Activated T-helper 17 cell treated with anti-CD3 and anti-CD28 coated beads, Interleukin-2, amount 50 U/mL, for 72 hours (primary cell): ENCODE measurements at regions not wholly inside any gene's neighbourhood (a gene's known extent, or its start where the extent isn't known, plus 50 kb on each side); places are given as distances from the start of the nearest gene placed in this dataset.
A peak's percentile ranks its signal among the peaks of the same experiment; 100 is the strongest.

Source experiments
- ATAC-seq: fragments of 150-1000 bp; cut with Tn5 transposase; replicated peaks from 2 replicates; pipeline ENCODE4 v1.10.0; 2021; ENCODE audit warnings: mild to moderate bottlenecking, moderate library complexity
- H3K27ac Mint-ChIP-seq: one replicate; pipeline ENCODE4 v1.8.0; 2022; ENCODE audit warnings: mixed read lengths
- H3K27me3 Mint-ChIP-seq: one replicate; pipeline ENCODE4 v1.8.0; 2022; ENCODE audit warnings: mixed read lengths
- H3K36me3 Mint-ChIP-seq: one replicate; pipeline ENCODE4 v1.8.0; 2022; ENCODE audit warnings: low read depth, mild to moderate bottlenecking, mixed read lengths
- H3K4me1 Mint-ChIP-seq: one replicate; pipeline ENCODE4 v1.8.0; 2022; ENCODE audit warnings: mixed read lengths
- H3K4me3 Mint-ChIP-seq: one replicate; pipeline ENCODE4 v1.8.0; 2022; ENCODE audit warnings: mild to moderate bottlenecking, mixed read lengths
- H3K9me3 Mint-ChIP-seq: one replicate; pipeline ENCODE4 v1.8.0; 2022; ENCODE audit warnings: mixed read lengths

DNA sequence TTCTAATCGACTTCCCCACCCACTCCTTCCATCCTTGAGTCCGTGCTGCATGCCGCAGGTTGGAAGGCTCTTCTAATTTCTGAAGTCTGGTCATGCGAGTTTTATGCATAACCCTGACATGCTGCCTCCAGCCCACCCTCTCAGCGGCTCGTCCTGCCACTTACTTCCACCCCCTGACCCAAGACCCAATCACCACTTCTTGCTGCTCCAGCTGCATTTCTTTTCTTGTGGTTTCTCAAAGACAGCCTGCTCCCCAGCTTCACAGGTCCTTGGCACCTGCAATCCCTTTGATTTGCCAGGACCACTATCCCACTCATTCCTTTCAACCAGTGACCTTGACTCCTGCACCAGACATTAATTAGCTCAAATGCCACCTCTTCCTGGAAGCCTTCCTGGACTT is 486.7 kb downstream of the VRK1 start:
- no peaks in the 10 kb centered on the region for H3K4me1 Mint-ChIP-seq
- H3K9me3 Mint-ChIP-seq = peaks cover 3% of the 10 kb centered on the region
- no peaks in the 10 kb centered on the region for H3K36me3 Mint-ChIP-seq
- H3K27ac Mint-ChIP-seq = no peak overlapping the region
- no peak overlapping the region for H3K4me3 Mint-ChIP-seq
- no peak for ATAC-seq
- H3K27me3 Mint-ChIP-seq = peaks cover 23% of the 10 kb centered on the region

DNA sequence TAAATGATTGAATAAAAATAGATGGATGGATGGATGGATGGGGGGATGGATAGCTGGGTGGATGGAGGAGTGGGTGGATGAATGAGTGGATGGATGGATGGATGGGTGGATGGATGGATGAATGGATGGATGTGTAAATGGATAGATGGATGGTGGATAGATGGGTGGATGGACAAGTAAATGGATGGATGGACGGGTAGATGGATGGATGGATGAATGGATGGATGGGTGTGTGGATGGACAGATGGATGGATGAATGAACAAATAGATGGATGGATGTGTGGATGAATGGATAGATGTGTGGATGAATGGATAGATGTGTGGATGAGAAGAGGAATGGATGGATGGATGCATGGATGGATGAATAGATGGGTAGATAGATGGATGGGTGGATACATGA is 490.8 kb downstream of the VRK1 start:
- peaks cover 18% of the 10 kb centered on the region for H3K27me3 Mint-ChIP-seq
- no peak overlapping the region for H3K27ac Mint-ChIP-seq
- H3K4me1 Mint-ChIP-seq = peaks cover 16% of the 10 kb centered on the region
- no peak overlapping the region for H3K4me3 Mint-ChIP-seq
- no peak for ATAC-seq
- peaks cover 3% of the 10 kb centered on the region for H3K9me3 Mint-ChIP-seq
- no peaks in the 10 kb centered on the region for H3K36me3 Mint-ChIP-seq

DNA sequence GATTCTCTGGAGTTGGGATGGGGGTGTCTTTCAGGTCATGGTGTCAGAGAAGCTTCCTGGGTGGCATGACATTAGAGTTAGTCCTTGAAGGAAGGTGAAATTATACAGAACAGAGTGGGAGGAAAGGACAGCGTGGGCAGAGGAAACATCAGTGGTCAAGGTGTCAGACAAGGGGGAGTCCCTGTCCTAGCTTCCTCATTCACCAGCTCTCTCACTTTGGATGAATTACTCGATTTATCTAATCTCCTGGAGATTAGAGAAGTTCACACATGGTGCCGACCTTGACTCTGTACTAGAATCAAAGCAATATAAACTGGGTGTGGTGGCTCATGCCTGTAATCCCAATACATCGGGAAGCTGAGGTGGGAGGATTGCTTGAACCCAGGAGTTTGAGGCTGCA is 492.9 kb downstream of the VRK1 start:
- Mint-ChIP-seq H3K4me3 (no peak overlapping the region), H3K9me3 (peaks cover 3% of the 10 kb centered on the region)

DNA sequence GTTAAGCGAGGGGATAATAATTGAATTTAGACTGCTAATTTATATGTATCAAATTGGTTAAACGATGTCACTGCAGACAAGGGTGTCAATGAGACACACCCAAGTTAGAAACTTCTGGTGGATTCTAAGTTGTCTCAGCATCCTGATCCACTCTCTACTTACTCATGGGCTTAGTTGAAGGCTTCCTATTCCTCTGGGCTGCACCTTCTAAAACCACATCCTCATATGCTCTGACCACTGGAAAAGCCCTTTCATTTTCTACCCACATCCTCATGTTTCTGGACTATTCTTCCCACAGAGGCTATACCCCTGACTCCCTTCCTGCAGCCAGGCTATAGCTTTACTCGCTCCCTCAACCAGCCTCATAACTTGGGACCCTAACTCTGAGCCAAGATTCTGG is 493.8 kb downstream of the VRK1 start:
- ATAC-seq = peak; percentile 70
- Mint-ChIP-seq H3K27ac (no peak overlapping the region), H3K36me3 (no peaks in the 10 kb centered on the region), H3K27me3 (peaks cover 15% of the 10 kb centered on the region), H3K4me3 (no peak overlapping the region), H3K9me3 (peaks cover 3% of the 10 kb centered on the region), H3K4me1 (peaks cover 16% of the 10 kb centered on the region)

More for the DNA sequence above, 492.9 kb downstream of the VRK1 start:
- Mint-ChIP-seq H3K27ac (no peak overlapping the region), H3K4me1 (peaks cover 16% of the 10 kb centered on the region), H3K27me3 (peaks cover 18% of the 10 kb centered on the region), H3K36me3 (no peaks in the 10 kb centered on the region)
- ATAC-seq = peak; percentile 49

DNA sequence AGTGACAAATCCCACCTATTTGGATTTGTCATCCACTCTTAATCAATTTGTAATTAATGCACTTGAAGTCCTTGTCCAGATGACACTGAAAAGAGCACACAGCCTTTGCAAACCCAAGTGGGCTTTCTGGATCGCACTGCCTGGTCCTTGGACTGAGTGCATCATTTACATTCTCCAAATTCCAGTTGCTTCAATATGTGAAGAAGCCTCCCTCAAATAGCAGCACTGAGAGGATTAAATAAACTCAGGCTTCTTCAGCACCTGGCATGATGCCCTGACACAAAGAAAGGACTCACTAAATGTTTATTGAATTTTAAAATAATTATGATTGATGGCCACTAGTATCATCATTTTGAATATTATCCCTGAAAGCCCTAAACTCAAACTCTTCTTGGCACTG is 496.5 kb downstream of the VRK1 start:
- H3K36me3 Mint-ChIP-seq = no peaks in the 10 kb centered on the region
- H3K4me1 Mint-ChIP-seq = peaks cover 16% of the 10 kb centered on the region
- no peaks in the 10 kb centered on the region for H3K9me3 Mint-ChIP-seq
- no peak overlapping the region for H3K4me3 Mint-ChIP-seq
- ATAC-seq = no peak
- H3K27me3 Mint-ChIP-seq = no peaks in the 10 kb centered on the region
- H3K27ac Mint-ChIP-seq = no peak overlapping the region

DNA sequence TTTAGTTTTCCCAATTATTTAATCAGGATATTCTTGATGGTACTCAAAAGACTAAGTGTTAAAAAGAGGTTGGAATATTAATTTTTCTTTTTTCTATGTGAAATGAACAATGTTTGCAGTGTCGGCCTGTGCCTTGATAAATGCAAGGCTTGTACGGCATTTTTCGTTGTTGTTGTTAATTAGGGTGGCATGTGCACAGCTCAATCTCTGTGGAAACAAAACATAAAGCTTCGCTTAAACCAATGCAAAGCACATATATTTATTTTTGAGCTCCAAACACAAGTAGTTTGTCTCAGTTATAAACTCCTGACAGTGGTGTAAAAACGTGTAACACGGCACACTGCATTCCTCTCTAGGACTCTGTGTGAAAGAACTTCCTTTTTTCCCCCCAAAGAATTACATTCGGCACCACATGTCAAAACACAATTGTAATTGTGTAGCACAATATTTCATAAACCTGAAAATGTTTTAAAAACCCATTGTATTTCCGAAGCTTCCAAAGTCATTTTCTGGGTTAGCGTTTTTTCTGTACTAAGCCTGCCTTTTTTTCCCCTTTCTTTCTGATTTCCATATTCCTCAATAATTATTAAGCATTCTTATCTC is 498.0 kb downstream of the VRK1 start:
- ATAC-seq = no peak
- H3K36me3 Mint-ChIP-seq = no peaks in the 10 kb centered on the region
- H3K27me3 Mint-ChIP-seq = peaks cover 4% of the 10 kb centered on the region
- no peaks in the 10 kb centered on the region for H3K9me3 Mint-ChIP-seq
- no peak overlapping the region for H3K27ac Mint-ChIP-seq
- H3K4me1 Mint-ChIP-seq = peaks cover 14% of the 10 kb centered on the region
- H3K4me3 Mint-ChIP-seq = no peak overlapping the region

DNA sequence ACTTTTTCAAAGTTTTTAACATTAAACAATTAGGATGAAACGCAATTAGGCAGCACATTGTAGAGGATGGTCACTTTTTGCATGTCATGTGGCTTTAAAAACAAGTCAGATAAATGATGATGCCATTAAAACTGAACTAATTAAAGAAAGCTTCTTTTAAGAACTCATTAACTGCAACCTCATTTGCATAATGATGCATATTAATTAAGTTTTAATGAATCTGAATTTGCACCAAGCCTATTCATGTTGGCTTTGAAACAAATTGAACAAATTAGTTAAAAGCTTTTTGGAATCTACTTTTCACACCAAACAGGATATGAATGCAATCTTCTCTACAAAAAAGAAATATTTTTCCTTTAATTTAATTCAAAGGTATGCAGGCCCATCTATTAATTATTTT is 499.0 kb downstream of the VRK1 start:
- Mint-ChIP-seq H3K27me3 (peaks cover 4% of the 10 kb centered on the region), H3K4me3 (no peak overlapping the region), H3K27ac (no peak overlapping the region), H3K9me3 (no peaks in the 10 kb centered on the region), H3K36me3 (no peaks in the 10 kb centered on the region), H3K4me1 (peaks cover 7% of the 10 kb centered on the region)
- ATAC-seq = no peak

DNA sequence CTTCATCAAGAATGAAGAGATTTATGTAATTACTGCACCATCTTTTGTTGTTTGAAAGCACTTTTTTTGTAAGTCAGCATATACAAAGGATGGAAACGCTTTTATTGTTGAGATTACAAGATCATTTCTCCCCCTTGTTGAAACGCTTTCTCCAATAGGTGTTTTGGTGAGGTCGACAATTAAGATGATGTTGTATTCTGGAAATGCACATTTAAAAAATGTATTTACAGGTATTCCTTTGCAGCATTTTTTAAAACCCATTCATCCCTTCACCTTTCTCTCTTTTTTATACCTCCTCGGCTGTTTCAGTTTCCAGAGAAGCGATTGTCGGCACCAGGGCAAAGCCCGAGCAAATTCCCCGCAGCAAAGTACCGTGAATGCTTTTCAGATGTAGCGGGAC is 499.9 kb downstream of the VRK1 start:
- no peak for ATAC-seq
- H3K36me3 Mint-ChIP-seq = no peaks in the 10 kb centered on the region
- H3K4me3 Mint-ChIP-seq = no peak overlapping the region
- H3K27ac Mint-ChIP-seq = no peak overlapping the region
- H3K27me3 Mint-ChIP-seq = peaks cover 4% of the 10 kb centered on the region
- H3K9me3 Mint-ChIP-seq = no peaks in the 10 kb centered on the region
- peaks cover 3% of the 10 kb centered on the region for H3K4me1 Mint-ChIP-seq

DNA sequence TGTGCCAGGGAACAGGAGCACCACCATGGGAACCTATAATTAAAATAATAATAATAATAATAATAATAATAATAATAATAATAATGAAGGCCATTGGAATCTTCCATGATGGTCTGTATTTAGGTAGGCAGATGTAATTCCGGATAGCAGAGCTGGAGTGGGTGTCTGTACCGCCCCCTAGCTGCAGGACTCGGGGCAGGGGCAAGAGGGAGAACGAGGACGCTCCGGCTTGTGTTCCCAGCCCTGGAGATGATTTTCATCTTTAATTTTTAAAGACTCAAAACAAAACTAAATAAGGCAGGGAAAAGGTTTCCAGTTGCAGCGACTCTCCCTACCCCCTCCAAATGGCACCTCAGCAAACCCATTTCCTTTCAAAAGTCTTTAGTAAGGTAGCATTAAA is 501.1 kb downstream of the VRK1 start:
- ATAC-seq = no peak
- Mint-ChIP-seq H3K9me3 (no peaks in the 10 kb centered on the region), H3K4me1 (peaks cover 3% of the 10 kb centered on the region), H3K4me3 (no peak overlapping the region), H3K27ac (no peak overlapping the region), H3K36me3 (no peaks in the 10 kb centered on the region), H3K27me3 (peaks cover 4% of the 10 kb centered on the region)

DNA sequence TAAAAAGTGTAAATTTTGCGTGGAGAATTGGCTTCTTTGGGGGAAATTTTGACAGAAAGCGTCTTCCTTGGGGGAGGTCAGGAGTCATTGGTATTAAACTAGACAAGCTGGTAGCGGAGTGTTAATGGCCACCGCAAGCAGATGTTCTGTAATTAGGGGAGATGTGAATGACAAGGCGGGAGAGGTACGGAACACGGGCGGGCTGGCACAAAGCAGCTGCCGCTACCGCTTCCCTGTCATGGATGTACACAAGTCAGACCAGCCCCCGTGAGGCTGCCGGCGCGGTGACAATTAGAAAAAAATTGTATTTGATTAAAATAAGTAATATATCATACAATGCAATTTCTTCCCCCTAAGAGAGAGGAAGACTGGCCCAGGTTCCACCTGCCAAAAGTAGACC is 501.6 kb downstream of the VRK1 start:
- H3K4me1 Mint-ChIP-seq = peaks cover 3% of the 10 kb centered on the region
- H3K4me3 Mint-ChIP-seq = no peak overlapping the region
- no peak for ATAC-seq
- H3K36me3 Mint-ChIP-seq = no peaks in the 10 kb centered on the region
- H3K27ac Mint-ChIP-seq = no peak overlapping the region
- peaks cover 4% of the 10 kb centered on the region for H3K27me3 Mint-ChIP-seq
- H3K9me3 Mint-ChIP-seq = no peaks in the 10 kb centered on the region

DNA sequence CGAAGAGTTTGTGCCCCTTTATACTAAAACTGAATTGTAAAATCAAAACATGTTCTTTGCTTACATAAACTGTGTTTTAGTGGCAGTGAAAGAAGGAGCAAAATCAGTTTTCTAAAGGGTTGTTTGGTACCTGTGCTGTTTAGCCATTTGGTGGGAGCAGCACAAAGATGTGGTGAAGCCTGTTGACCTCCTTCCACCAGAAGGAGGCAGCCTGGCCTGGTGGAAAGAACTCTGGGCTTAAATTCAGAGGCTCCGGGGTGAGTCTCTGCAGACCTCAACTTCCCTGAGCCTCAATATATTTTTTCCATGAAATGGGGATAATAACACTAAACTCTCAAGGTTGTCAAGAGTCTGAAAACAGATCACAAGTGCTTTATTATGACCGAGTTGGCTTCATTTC is 502.5 kb downstream of the VRK1 start:
- Mint-ChIP-seq H3K27ac (peak overlapping the region; percentile 7), H3K36me3 (no peaks in the 10 kb centered on the region), H3K4me3 (no peak overlapping the region), H3K4me1 (peaks cover 3% of the 10 kb centered on the region), H3K27me3 (peaks cover 4% of the 10 kb centered on the region), H3K9me3 (no peaks in the 10 kb centered on the region)
- ATAC-seq = peak; percentile 54

DNA sequence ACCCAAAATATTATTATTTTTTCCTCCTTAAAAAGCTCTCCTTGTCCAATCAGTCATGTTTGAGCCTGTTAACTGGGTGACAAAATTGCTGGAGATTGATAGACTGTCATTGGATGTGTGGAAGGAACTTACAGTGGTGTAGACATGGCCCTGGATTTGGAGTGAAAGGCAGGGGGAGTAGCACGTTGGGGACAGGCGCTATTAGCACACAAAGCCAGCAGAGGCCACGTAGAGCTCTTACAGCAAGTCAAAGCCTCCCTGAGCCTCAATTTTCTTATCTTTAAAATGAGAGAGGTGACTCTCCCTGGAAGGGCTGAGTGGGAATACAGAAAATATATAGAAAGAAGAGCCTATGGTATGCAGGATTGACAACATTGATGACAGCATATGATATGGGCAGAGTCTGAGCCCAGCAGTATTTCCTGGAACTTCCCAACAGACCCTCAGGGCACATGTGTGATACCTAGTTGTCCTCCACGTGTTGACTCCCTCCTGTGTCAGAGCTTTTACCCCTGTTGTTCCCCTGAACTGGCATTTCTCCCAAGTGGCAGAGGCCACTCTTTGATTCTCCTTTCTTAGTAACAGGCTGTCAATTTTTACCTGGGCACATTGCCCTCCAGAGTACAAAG is 504.9 kb downstream of the VRK1 start:
- Mint-ChIP-seq H3K4me1 (peaks cover 10% of the 10 kb centered on the region), H3K36me3 (no peaks in the 10 kb centered on the region), H3K9me3 (no peaks in the 10 kb centered on the region), H3K4me3 (no peak overlapping the region), H3K27ac (peak overlapping the region; percentile 9), H3K27me3 (peaks cover 4% of the 10 kb centered on the region)
- no peak for ATAC-seq

DNA sequence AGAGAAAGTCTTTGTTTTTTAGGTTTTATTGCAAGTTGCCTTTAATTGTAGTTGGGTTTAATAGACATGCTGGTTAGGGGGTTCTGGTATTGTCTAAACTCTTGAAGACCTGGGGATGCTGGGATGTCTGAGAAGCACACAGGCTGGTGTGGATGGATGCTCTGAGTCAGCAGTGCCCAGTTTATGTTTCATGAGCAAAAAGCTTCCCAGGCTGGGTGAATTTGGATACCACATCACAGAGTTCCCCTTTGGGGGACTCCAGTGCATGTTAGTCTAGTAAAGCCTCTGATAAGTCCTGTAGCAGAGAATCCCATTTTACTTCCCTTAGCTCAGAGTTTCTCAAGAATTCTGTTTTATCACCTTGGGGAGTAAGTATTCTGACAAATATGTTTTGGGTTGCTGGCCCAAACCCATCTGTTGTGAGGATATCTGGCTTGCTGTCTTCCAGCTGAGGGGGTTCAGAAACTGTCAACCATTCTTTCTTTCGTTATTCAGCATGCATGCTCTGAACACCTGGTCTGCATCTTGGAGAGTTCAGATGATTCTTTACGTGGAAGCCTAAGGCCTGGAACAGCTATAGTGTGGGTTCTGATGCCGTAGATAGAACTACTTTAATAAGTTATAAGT is 509.1 kb downstream of the VRK1 start:
- Mint-ChIP-seq H3K27ac (peak overlapping the region; percentile 94), H3K9me3 (no peaks in the 10 kb centered on the region), H3K36me3 (no peaks in the 10 kb centered on the region), H3K4me1 (peaks cover 14% of the 10 kb centered on the region), H3K27me3 (no peaks in the 10 kb centered on the region), H3K4me3 (peak overlapping the region; percentile 63)
- peak; percentile 65 for ATAC-seq

DNA sequence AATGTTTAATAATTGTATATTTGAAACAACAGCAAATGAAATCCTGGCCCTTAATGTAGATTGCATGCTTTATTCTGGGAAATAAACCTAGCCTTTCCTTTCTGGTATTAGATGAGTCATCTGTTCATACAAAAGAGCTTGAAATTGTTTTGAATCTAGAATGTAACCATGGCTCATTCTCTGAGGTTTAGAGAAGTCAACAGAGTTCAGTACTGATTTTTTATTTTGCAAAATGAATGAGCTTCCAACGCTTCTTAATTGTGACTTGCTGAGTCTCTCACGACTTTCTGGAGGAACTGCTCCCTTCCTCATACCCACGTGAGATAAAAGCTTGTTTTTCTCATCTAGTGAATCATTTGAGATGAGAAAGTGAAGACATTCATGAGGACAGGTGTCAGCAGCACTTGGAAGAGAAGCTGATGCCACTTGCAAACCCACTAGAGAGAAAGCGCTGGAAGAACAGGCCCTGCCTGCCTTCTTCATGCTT is 509.6 kb downstream of the VRK1 start:
- Mint-ChIP-seq H3K4me1 (peaks cover 18% of the 10 kb centered on the region), H3K27me3 (no peaks in the 10 kb centered on the region), H3K4me3 (peak overlapping the region; percentile 63), H3K9me3 (no peaks in the 10 kb centered on the region), H3K36me3 (no peaks in the 10 kb centered on the region), H3K27ac (peak overlapping the region; percentile 94)
- peak; percentile 85 for ATAC-seq

DNA sequence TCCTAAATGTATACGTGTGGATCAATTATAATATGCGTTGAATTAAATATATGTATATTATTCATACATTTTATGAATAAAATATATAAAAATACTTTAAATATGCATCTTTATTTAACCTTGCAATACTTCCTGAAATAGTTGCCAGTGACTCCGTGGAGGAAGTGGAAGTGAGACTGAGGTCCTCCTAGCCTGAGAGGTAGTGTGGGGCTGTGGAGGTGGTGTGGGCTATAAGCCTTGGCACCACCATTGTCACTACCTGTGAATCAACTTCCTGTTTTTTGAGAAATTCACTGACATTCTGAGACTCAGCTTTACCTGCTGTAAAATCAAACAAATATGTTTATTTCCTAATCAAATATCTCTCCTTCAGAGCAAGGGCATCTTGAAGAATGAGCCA is 514.2 kb downstream of the VRK1 start:
- H3K4me3 Mint-ChIP-seq = no peak overlapping the region
- H3K4me1 Mint-ChIP-seq = peaks cover 19% of the 10 kb centered on the region
- ATAC-seq = no peak
- H3K36me3 Mint-ChIP-seq = no peaks in the 10 kb centered on the region
- peak overlapping the region; percentile 65 for H3K27ac Mint-ChIP-seq
- H3K27me3 Mint-ChIP-seq = no peaks in the 10 kb centered on the region
- H3K9me3 Mint-ChIP-seq = no peaks in the 10 kb centered on the region
